DND-41 (cell line): ENCODE measurements at regions not wholly inside any gene's neighbourhood (a gene's known extent, or its start where the extent isn't known, plus 50 kb on each side); places are given as distances from the start of the nearest gene placed in this dataset.
A peak's percentile ranks its signal among the peaks of the same experiment; 100 is the strongest.

Experiments used
- ATAC-seq: fragments of 200-7000 bp; cut with Tn5 transposase; 3 replicates; pipeline ENCODE4 v1.9.1; 2021; ENCODE audit warnings: low read depth; ENCODE audit not compliant: insufficient read depth
- DNase-seq: peaks from one replicate; pipeline ENCODE4 v3.0.0-alpha.2; 2020
- H2AFZ ChIP-seq: 2 replicates; pipeline ENCODE4 v1.6.0; 2012; ENCODE audit warnings: low read depth, low read length
- H3K27ac ChIP-seq: 2 replicates; pipeline ENCODE4 v1.5.1; 2012; ENCODE audit warnings: low read length, inconsistent platforms
- H3K27me3 ChIP-seq: fragments of 200-600 bp; sonication (generic); 2 replicates; pipeline ENCODE4 v1.6.0; 2012; ENCODE audit warnings: low read length, mild to moderate bottlenecking, inconsistent platforms; ENCODE audit not compliant: insufficient read depth, poor library complexity
- H3K36me3 ChIP-seq: 2 replicates; pipeline ENCODE4 v1.5.1; 2012; ENCODE audit warnings: low read length, inconsistent platforms; ENCODE audit not compliant: insufficient read depth
- H3K4me1 ChIP-seq: 2 replicates; pipeline ENCODE4 v1.5.1; 2012; ENCODE audit warnings: mild to moderate bottlenecking, low read length; ENCODE audit not compliant: insufficient read depth
- H3K4me2 ChIP-seq: 2 replicates; pipeline ENCODE4 v1.6.0; 2012; ENCODE audit warnings: mild to moderate bottlenecking, moderate library complexity, low read length, inconsistent platforms; ENCODE audit not compliant: insufficient read depth
- H3K4me3 ChIP-seq, 2 experiments: fragments of 200-600 bp in 1 of 2; shearing (Covaris generic) in 1 of 2; 2 replicates each; pipeline ENCODE4 v1.5.1; 2012 to 2016; ENCODE audit warnings: inconsistent platforms in 2 of 2, low read length in 2 of 2, mild to moderate bottlenecking in 2 of 2, low read depth in 1 of 2, moderate library complexity in 1 of 2
- H3K79me2 ChIP-seq: 2 replicates; pipeline ENCODE4 v1.6.0; 2012; ENCODE audit warnings: low read length, inconsistent platforms; ENCODE audit not compliant: insufficient read depth
- H3K9ac ChIP-seq: 2 replicates; pipeline ENCODE4 v1.6.0; 2012; ENCODE audit warnings: low read depth, mild to moderate bottlenecking, inconsistent platforms, low read length, moderate library complexity
- H3K9me3 ChIP-seq: 2 replicates; pipeline ENCODE4 v1.5.1; 2012; ENCODE audit warnings: low read length, moderate library complexity, mild to moderate bottlenecking, inconsistent platforms; ENCODE audit not compliant: insufficient read depth, severe bottlenecking
- H4K20me1 ChIP-seq: 2 replicates; pipeline ENCODE4 v1.6.0; 2012; ENCODE audit warnings: low read length; ENCODE audit not compliant: insufficient read depth
- EZH2 ChIP-seq: IDR thresholded peaks from 3 replicates; pipeline ENCODE4 v1.6.1; 2012; ENCODE audit warnings: borderline replicate concordance, low read depth, mild to moderate bottlenecking, moderate library complexity, low read length, inconsistent platforms; ENCODE audit not compliant: severe bottlenecking
- TF ChIP-seq, protein P1 (sequence below): IDR thresholded peaks from 2 replicates; pipeline ENCODE4 v1.5.1; 2012; ENCODE audit warnings: borderline replicate concordance, low read length, moderate library complexity, mild to moderate bottlenecking; ENCODE audit not compliant: poor library complexity, severe bottlenecking; ENCODE audit errors: extremely low read depth

DNA sequence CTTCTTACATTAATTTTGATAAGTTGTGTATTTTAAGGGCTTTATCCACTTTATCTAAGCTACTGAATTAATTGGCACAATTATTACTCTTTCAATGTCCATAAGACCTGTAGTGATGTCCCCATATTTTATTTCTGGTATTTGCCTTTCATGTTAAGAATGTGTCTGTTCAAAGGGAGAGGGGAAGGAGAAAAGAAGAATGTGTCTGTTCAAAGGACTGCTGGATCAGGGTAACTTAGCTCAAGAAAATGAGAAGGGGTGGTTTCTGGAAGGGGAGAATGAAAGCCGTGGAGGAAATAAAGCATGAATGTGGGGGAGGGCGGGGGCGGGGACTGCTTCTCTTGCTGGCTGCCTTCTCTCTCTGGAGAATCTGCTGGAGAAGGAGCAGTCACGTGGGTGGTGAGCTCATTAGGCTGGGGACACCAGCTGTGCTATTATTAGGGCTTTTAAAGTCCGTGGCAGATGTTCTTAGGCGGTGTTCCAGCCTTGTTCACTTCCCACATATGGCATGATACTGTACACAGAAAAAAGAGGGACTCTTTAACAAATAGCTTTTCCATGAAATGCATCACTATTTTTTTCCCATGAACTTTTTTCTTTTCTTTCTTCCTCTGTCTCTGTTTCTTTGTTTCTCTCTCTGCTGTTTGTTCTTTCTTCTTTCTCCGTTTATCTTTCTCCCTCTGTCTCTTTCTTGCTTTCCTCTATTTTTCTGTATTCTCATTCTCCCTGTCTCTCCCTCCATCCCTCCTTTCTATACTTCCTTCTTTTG, 63.7 kb upstream of the ULK4 start:
- DNase-seq (peak; percentile 10), ATAC-seq (peak; percentile 48; the same call in 2 of the 3 replicates)
- H3K9ac ChIP-seq = no peak overlapping the region
- H3K27me3 ChIP-seq = no peaks in the 10 kb centered on the region
- H3K4me3 ChIP-seq = no peak overlapping the region
- H3K36me3 ChIP-seq = no peaks in the 10 kb centered on the region
- H3K9me3 ChIP-seq = no peaks in the 10 kb centered on the region
- TF ChIP-seq, protein P1, sequence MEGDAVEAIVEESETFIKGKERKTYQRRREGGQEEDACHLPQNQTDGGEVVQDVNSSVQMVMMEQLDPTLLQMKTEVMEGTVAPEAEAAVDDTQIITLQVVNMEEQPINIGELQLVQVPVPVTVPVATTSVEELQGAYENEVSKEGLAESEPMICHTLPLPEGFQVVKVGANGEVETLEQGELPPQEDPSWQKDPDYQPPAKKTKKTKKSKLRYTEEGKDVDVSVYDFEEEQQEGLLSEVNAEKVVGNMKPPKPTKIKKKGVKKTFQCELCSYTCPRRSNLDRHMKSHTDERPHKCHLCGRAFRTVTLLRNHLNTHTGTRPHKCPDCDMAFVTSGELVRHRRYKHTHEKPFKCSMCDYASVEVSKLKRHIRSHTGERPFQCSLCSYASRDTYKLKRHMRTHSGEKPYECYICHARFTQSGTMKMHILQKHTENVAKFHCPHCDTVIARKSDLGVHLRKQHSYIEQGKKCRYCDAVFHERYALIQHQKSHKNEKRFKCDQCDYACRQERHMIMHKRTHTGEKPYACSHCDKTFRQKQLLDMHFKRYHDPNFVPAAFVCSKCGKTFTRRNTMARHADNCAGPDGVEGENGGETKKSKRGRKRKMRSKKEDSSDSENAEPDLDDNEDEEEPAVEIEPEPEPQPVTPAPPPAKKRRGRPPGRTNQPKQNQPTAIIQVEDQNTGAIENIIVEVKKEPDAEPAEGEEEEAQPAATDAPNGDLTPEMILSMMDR = no peak
- no peak for TF ChIP-seq EZH2
- H2AFZ ChIP-seq = no peak overlapping the region
- no peak overlapping the region for H3K4me2 ChIP-seq
- H3K79me2 ChIP-seq = no peaks in the 10 kb centered on the region; the same call in 1 of the 2 replicates
- H3K4me1 ChIP-seq = peaks cover 17% of the 10 kb centered on the region; the same call in 1 of the 2 replicates
- peaks cover 11% of the 10 kb centered on the region; the same call in 1 of the 2 replicates for H4K20me1 ChIP-seq
- H3K27ac ChIP-seq = no peak overlapping the region

DNA sequence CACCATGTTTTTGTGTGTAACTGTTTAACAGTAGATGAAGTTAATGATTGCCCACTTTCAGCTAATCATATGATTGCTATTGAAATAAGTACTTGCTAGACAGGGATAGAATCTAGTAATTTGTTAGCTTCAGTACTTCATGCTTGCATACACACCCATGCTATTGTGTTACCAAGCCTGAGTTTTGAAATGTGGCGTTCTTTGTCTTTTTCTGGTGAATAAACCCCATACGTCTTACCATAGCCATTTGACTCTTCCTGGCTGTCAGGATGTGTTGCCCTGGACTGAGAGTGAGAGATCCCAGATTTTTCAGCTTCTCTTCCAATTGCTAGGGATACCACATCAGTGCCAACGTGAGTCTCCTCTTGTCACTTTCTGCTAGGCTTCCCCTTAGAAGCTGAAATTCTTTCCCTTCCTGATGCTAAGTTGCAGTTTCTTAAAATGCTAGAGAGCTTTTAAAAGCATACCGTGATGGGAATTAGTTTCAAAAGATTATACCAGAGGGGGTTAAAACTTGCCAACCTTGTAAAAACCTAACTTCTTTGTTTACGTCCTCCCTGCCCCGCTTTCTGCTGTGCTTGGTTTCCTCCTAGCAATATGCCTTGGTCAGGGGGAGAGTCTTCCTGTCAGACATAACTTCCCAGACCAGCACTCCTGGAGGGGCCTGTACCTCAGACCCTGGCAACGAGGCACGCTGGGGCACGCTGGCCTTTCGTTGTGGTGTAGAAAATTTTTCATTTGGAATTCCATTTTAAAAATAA, 62.9 kb upstream of the ULK4 start:
- no peaks in the 10 kb centered on the region for H3K36me3 ChIP-seq
- H3K27me3 ChIP-seq = no peaks in the 10 kb centered on the region
- H3K4me2 ChIP-seq = no peak overlapping the region
- H3K4me1 ChIP-seq = peaks cover 17% of the 10 kb centered on the region; the same call in 1 of the 2 replicates
- H3K9ac ChIP-seq = no peak overlapping the region
- DNase-seq = no peak
- no peak overlapping the region for H2AFZ ChIP-seq
- peaks cover 10% of the 10 kb centered on the region; the same call in 1 of the 2 replicates for H4K20me1 ChIP-seq
- no peaks in the 10 kb centered on the region; the same call in 1 of the 2 replicates for H3K79me2 ChIP-seq
- TF ChIP-seq EZH2 = no peak
- TF ChIP-seq, protein P1 = no peak
- H3K4me3 ChIP-seq = no peak overlapping the region
- no peak for ATAC-seq
- no peaks in the 10 kb centered on the region for H3K9me3 ChIP-seq
- H3K27ac ChIP-seq = no peak overlapping the region

DNA sequence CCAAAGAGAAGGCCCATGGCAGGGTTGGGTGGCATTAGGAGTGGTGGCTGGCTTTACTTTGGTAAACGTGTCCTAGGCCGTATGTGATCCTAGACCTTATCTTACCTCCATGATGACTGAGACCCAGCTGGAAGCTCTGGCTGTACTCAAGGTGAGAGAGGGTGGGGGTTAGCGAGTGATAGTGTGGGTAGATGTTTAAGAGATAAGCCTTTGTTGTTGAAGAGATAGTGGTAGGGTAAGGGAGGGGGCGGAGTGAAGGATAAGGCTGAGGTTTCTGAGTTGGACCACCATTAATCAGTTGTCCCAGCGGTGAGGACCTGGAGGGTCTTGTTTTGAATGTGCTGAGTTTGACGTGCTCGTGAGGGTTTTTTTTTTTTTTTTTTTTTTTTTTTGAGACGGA, 61.5 kb upstream of the ULK4 start:
- peaks cover 6% of the 10 kb centered on the region; the same call in 1 of the 2 replicates for H4K20me1 ChIP-seq
- DNase-seq (peak; percentile 12), ATAC-seq (peak; percentile 52)
- peaks cover 17% of the 10 kb centered on the region; the same call in 1 of the 2 replicates for H3K4me1 ChIP-seq
- H3K27ac ChIP-seq = no peak overlapping the region
- TF ChIP-seq EZH2 = no peak
- TF ChIP-seq, protein P1 = no peak
- no peaks in the 10 kb centered on the region for H3K9me3 ChIP-seq
- no peak overlapping the region for H3K4me2 ChIP-seq
- no peaks in the 10 kb centered on the region for H3K36me3 ChIP-seq
- H2AFZ ChIP-seq = no peak overlapping the region
- H3K4me3 ChIP-seq = no peak overlapping the region
- H3K27me3 ChIP-seq = no peaks in the 10 kb centered on the region
- no peak overlapping the region for H3K9ac ChIP-seq
- H3K79me2 ChIP-seq = no peaks in the 10 kb centered on the region; the same call in 1 of the 2 replicates
